GM19324 (cell line): ENCODE measurements at regions not wholly inside any gene's neighbourhood (a gene's known extent, or its start where the extent isn't known, plus 50 kb on each side); places are given as distances from the start of the nearest gene placed in this dataset.

Experiments
- ATAC-seq: cut with Tn5 transposase; IDR thresholded peaks from one replicate; pipeline ENCODE4 v1.9.1; 2021; ENCODE audit warnings: mild to moderate bottlenecking, moderate library complexity; ENCODE audit not compliant: unreplicated experiment, low FRiP score

GRCh38 chr6:145224450-145224849 is 510.9 kb downstream of the EPM2A start:
- no peak for ATAC-seq

GRCh38 chr6:145225500-145225899 is 509.8 kb downstream of the EPM2A start:
- no peak for ATAC-seq

- ATAC-seq = no peak
These were observed 507.7 kb downstream of the EPM2A start for GRCh38 chr6:145227593-145227992.

GRCh38 chr6:145228962-145229582 is 506.2 kb downstream of the EPM2A start:
- ATAC-seq = no peak

- ATAC-seq = no peak
These were observed 501.4 kb downstream of the EPM2A start for GRCh38 chr6:145233955-145234354.

- no peak for ATAC-seq
These were observed 500.1 kb downstream of the EPM2A start for GRCh38 chr6:145235207-145235606.

- no peak for ATAC-seq
These were observed 496.5 kb downstream of the EPM2A start for GRCh38 chr6:145238787-145239186.

GRCh38 chr6:145241039-145241438 is 494.3 kb downstream of the EPM2A start:
- ATAC-seq = no peak

GRCh38 chr6:145241721-145242120 is 493.6 kb downstream of the EPM2A start:
- no peak for ATAC-seq

- ATAC-seq = no peak
These were observed 490.8 kb downstream of the EPM2A start for GRCh38 chr6:145244349-145245100.

- ATAC-seq = no peak
These were observed 490.2 kb downstream of the EPM2A start for GRCh38 chr6:145245119-145245518.

GRCh38 chr6:145247692-145248419 is 487.5 kb downstream of the EPM2A start:
- ATAC-seq = no peak

GRCh38 chr6:145250436-145250835 is 484.9 kb downstream of the EPM2A start:
- ATAC-seq = no peak

- ATAC-seq = no peak
These were observed 482.6 kb downstream of the EPM2A start for GRCh38 chr6:145252737-145253136.

- ATAC-seq = no peak
These were observed 480.5 kb downstream of the EPM2A start for GRCh38 chr6:145254649-145255401.

- ATAC-seq = no peak
These were observed 477.6 kb downstream of the EPM2A start for GRCh38 chr6:145257704-145258103.

GRCh38 chr6:145258122-145258521 is 477.2 kb downstream of the EPM2A start:
- no peak for ATAC-seq

GRCh38 chr6:145260484-145261175 is 474.7 kb downstream of the EPM2A start:
- ATAC-seq = no peak

GRCh38 chr6:145261758-145262157 is 473.6 kb downstream of the EPM2A start:
- ATAC-seq = no peak

- no peak for ATAC-seq
These were observed 472.5 kb downstream of the EPM2A start for GRCh38 chr6:145262771-145263170.
